Endothelial cell of umbilical vein (primary cell): ENCODE measurements at regions not wholly inside any gene's neighbourhood (a gene's known extent, or its start where the extent isn't known, plus 50 kb on each side); places are given as distances from the start of the nearest gene placed in this dataset.
"Not testable (repeated sequence)": the region's sequence is repeated elsewhere in the genome, so short reads cannot be mapped to it uniquely, and the experiment has no call there.

ENCODE experiments used
- BruUV-seq: library from RNA; stranded (reverse); fragments of 400-500 nt; replicated peaks from 2 replicates; lab custom pipeline; 2021; lab: Mats Ljungman, UMichigan
- CTCF ChIA-PET: fragments of 300-600, 350-600 bp; sonication (Branson Sonifier 250); formaldehyde crosslinking; loops from one replicate; lab custom pipeline; 2021; ENCODE audit warnings: antibody characterized with exemption, inconsistent platforms; lab: Charles Lee
- POLR2A ChIA-PET: fragments of 300-600, 350-600 bp; sonication (Branson Sonifier 250); formaldehyde crosslinking; loops from one replicate; lab custom pipeline; 2021; ENCODE audit warnings: antibody characterized with exemption, inconsistent platforms; lab: Charles Lee
- DNase-seq: peaks from one replicate; pipeline ENCODE4 v3.0.0-alpha.2; 2011; ENCODE audit warnings: low read depth, low spot score
- FAIRE-seq: peaks from 2 replicates; lab custom pipeline; 2011; peaks lifted over from hg19 to GRCh38; lab: Jason Lieb, UNC
- H2AFZ ChIP-seq: 2 replicates; pipeline ENCODE4 v1.6.0; 2012; ENCODE audit warnings: low read depth, low read length, control low read depth, inconsistent platforms
- H3K27ac ChIP-seq: 2 replicates; pipeline ENCODE4 v1.5.1; 2011; ENCODE audit warnings: low read depth, mild to moderate bottlenecking, control low read depth, low read length, moderate library complexity; ENCODE audit not compliant: insufficient read depth
- H3K27me3 ChIP-seq, 2 experiments: 2 replicates each; pipeline versions ENCODE4 v1.6.0 to v1.6.1; 2011; ENCODE audit warnings: low read length in 2 of 2, mixed read lengths in 1 of 2; ENCODE audit not compliant: control insufficient read depth in 2 of 2, insufficient read depth in 2 of 2
- H3K36me3 ChIP-seq, 2 experiments: 2 replicates in 1 of 2; 3 replicates in 1 of 2; pipeline ENCODE4 v1.5.1; 2011; ENCODE audit warnings: low read length in 2 of 2, mild to moderate bottlenecking in 1 of 2, moderate library complexity in 1 of 2; ENCODE audit not compliant: control insufficient read depth in 2 of 2, insufficient read depth in 2 of 2; ENCODE audit errors: extremely low read depth in 1 of 2
- H3K4me1 ChIP-seq: 3 replicates; pipeline ENCODE4 v1.5.1; 2011; ENCODE audit warnings: mild to moderate bottlenecking, low read length; ENCODE audit not compliant: control insufficient read depth, insufficient read depth; ENCODE audit errors: extremely low read depth
- H3K4me2 ChIP-seq: 2 replicates; pipeline ENCODE4 v1.6.1; 2011; ENCODE audit warnings: low read length, control low read depth, mixed read lengths; ENCODE audit not compliant: insufficient read depth
- H3K4me3 ChIP-seq, 3 experiments: fragments of 200-600 bp in 1 of 3; sonication (generic), shearing (Covaris generic) in 1 of 3; replicated peaks in 1 of 3; 2 replicates each; pipeline ENCODE4 v1.5.1; 2011 to 2016; ENCODE audit warnings: control low read depth in 3 of 3, low read length in 3 of 3, mild to moderate bottlenecking in 2 of 3, inconsistent platforms in 1 of 3, low read depth in 1 of 3, moderate library complexity in 1 of 3; ENCODE audit not compliant: insufficient read depth in 1 of 3
- H3K79me2 ChIP-seq: 2 replicates; pipeline ENCODE4 v1.6.0; 2012; ENCODE audit warnings: low read length, inconsistent platforms; ENCODE audit not compliant: control insufficient read depth, insufficient read depth
- H3K9ac ChIP-seq: replicated peaks from 2 replicates; pipeline ENCODE3; 2011; ENCODE audit warnings: low read length, control low read depth; ENCODE audit not compliant: insufficient read depth; ENCODE audit errors: extremely low read depth
- H3K9me1 ChIP-seq: replicated peaks from 3 replicates; pipeline ENCODE4 v1.6.0; 2011; ENCODE audit warnings: mild to moderate bottlenecking, low read length; ENCODE audit not compliant: control insufficient read depth, insufficient read depth; ENCODE audit errors: extremely low read depth
- H3K9me3 ChIP-seq: replicated peaks from 2 replicates; pipeline ENCODE4 v1.5.1; 2012; ENCODE audit warnings: low read length, inconsistent platforms; ENCODE audit not compliant: control insufficient read depth, insufficient read depth
- H4K20me1 ChIP-seq: replicated peaks from 2 replicates; pipeline ENCODE3; 2011; ENCODE audit warnings: mild to moderate bottlenecking, low read length; ENCODE audit not compliant: control insufficient read depth, insufficient read depth; ENCODE audit errors: extremely low read depth
- CTCF ChIP-seq, 2 donors: IDR thresholded peaks; 1 replicate in 1 of 2; 2 replicates in 1 of 2; pipeline ENCODE4 v1.5.1; 2011; ENCODE audit warnings: low read length in 2 of 2, mild to moderate bottlenecking in 2 of 2, moderate library complexity in 2 of 2, control low read depth in 1 of 2, inconsistent platforms in 1 of 2, low read depth in 1 of 2; ENCODE audit not compliant: insufficient read depth in 1 of 2; ENCODE audit errors: extremely low read depth in 1 of 2
- EZH2 ChIP-seq: IDR thresholded peaks from 2 replicates; pipeline ENCODE4 v1.6.1; 2012; ENCODE audit warnings: borderline replicate concordance, low read depth, mild to moderate bottlenecking, moderate library complexity, low read length, inconsistent platforms; ENCODE audit not compliant: severe bottlenecking
- FOS ChIP-seq: IDR thresholded peaks from 2 replicates; pipeline ENCODE4 v1.6.1; 2011; ENCODE audit warnings: mild to moderate bottlenecking, low read length, moderate library complexity, borderline replicate concordance; ENCODE audit not compliant: insufficient read depth
- GATA2 ChIP-seq: IDR thresholded peaks from 2 replicates; pipeline ENCODE4 v1.7.0; 2011; ENCODE audit warnings: low read depth, mild to moderate bottlenecking, moderate library complexity, mixed read lengths, low read length; ENCODE audit not compliant: insufficient read length, insufficient read depth
- JUN ChIP-seq: IDR thresholded peaks from 2 replicates; pipeline ENCODE4 v1.6.1; 2011; ENCODE audit warnings: borderline replicate concordance, low read depth; ENCODE audit not compliant: insufficient read length, insufficient read depth
- MAX ChIP-seq: IDR thresholded peaks from 2 replicates; pipeline ENCODE4 v1.6.1; 2011; ENCODE audit not compliant: insufficient read depth, insufficient read length
- MYC ChIP-seq: IDR thresholded peaks from one replicate; pipeline ENCODE4 v1.6.1; 2011; ENCODE audit warnings: mild to moderate bottlenecking, low read depth, low read length
- POLR2A ChIP-seq: IDR thresholded peaks from 2 replicates; pipeline ENCODE4 v1.6.1; 2012; ENCODE audit warnings: low read depth, mild to moderate bottlenecking, control low read depth, low read length
- POLR2AphosphoS5 ChIP-seq: IDR thresholded peaks from 2 replicates; pipeline ENCODE4 v1.6.1; 2012; ENCODE audit warnings: low read depth, mild to moderate bottlenecking, control low read depth, low read length, moderate library complexity; ENCODE audit not compliant: insufficient read depth
- dilution Hi-C: fragments of 300-500 bp; cut with MboI; formaldehyde crosslinking; loops from one replicate; pipeline ENCODE4 v1.15.0; 2019; ENCODE audit warnings: low sequenced_read_pairs; ENCODE audit not compliant: extremely low pct_ligation_motif_present
- intact Hi-C: fragments of 100-400 bp; cut with micrococcal nuclease; formaldehyde crosslinking; loops from one replicate; pipeline ENCODE4 v1.10.0; 2022

- no peak overlapping the region for H3K4me2 ChIP-seq
- H4K20me1 ChIP-seq = no peaks in the 10 kb centered on the region
- no peak overlapping the region for H3K27ac ChIP-seq
- H3K9me3 ChIP-seq = peaks cover 5% of the 10 kb centered on the region
- DNase-seq (no peak), FAIRE-seq (no peak)
- BruUV-seq = no TSS peak
- no peaks in the 10 kb centered on the region for H3K27me3 ChIP-seq
- no peaks in the 10 kb centered on the region for H3K79me2 ChIP-seq
- CTCF ChIA-PET = no interaction called here
- H3K9ac ChIP-seq = no peak overlapping the region
- POLR2A ChIA-PET = no interaction called here
- H2AFZ ChIP-seq = no peak overlapping the region
- dilution Hi-C loops (no loop called here), intact Hi-C loops (no loop called here)
- H3K4me1 ChIP-seq = no peaks in the 10 kb centered on the region
- no peaks in the 10 kb centered on the region for H3K36me3 ChIP-seq
- no peaks in the 10 kb centered on the region for H3K9me1 ChIP-seq
- no peak for TF ChIP-seq MYC
- TF ChIP-seq GATA2 = no peak
- no peak for TF ChIP-seq CTCF (IDR thresholded peaks at IDR 0.05; ENCODE audit: extremely low read depth in 1 of 2, insufficient read depth in 1 of 2, low read depth in 1 of 2, low read length in 2 of 2)
- TF ChIP-seq JUN = no peak
- TF ChIP-seq POLR2A = no peak
- no peak for TF ChIP-seq FOS
- no peak for TF ChIP-seq EZH2
- TF ChIP-seq MAX = no peak
- no peak for TF ChIP-seq POLR2AphosphoS5
- no peak overlapping the region for H3K4me3 ChIP-seq
These were observed 422.4 kb upstream of the LMO3 start for GRCh38 chr12:17028348-17028747.

GRCh38 chr12:17025424-17025823 is 419.5 kb upstream of the LMO3 start:
- DNase-seq, CTCF ChIA-PET, H3K79me2 ChIP-seq, H3K9ac ChIP-seq, H2AFZ ChIP-seq, H3K27ac ChIP-seq, BruUV-seq, H3K4me2 ChIP-seq, H3K4me1 ChIP-seq, H3K27me3 ChIP-seq, intact Hi-C loops, H3K36me3 ChIP-seq, H3K4me3 ChIP-seq, POLR2A ChIA-PET, H3K9me1 ChIP-seq, dilution Hi-C loops, H3K9me3 ChIP-seq, H4K20me1 ChIP-seq, FAIRE-seq: not testable (repeated sequence)
